ENCODE measurements at regions not wholly inside any gene's neighbourhood (a gene's known extent, or its start where the extent isn't known, plus 50 kb on each side); places are given as distances from the start of the nearest gene placed in this dataset.

DNA sequence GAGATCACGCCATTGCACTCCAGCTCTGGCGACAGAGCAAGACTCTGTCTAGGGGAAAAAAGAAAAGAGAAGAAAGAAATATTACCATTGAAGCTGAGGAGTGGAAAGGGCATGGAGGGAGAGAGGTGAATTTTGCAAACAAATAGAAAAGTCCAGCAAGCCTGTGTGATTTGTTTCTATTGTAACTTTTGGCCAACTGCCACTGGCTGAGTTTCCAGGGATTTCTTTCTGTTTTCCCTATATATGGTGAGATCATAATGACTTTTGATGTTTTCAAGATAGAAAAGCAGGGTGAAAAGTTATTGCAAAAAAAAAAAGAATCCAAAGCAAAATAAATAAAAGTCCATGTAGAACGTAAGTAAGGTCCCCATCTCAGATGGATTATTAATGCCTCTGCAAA, 184.2 kb upstream of the RALGAPA2 start:
- TF ChIP-seq, protein P1, sequence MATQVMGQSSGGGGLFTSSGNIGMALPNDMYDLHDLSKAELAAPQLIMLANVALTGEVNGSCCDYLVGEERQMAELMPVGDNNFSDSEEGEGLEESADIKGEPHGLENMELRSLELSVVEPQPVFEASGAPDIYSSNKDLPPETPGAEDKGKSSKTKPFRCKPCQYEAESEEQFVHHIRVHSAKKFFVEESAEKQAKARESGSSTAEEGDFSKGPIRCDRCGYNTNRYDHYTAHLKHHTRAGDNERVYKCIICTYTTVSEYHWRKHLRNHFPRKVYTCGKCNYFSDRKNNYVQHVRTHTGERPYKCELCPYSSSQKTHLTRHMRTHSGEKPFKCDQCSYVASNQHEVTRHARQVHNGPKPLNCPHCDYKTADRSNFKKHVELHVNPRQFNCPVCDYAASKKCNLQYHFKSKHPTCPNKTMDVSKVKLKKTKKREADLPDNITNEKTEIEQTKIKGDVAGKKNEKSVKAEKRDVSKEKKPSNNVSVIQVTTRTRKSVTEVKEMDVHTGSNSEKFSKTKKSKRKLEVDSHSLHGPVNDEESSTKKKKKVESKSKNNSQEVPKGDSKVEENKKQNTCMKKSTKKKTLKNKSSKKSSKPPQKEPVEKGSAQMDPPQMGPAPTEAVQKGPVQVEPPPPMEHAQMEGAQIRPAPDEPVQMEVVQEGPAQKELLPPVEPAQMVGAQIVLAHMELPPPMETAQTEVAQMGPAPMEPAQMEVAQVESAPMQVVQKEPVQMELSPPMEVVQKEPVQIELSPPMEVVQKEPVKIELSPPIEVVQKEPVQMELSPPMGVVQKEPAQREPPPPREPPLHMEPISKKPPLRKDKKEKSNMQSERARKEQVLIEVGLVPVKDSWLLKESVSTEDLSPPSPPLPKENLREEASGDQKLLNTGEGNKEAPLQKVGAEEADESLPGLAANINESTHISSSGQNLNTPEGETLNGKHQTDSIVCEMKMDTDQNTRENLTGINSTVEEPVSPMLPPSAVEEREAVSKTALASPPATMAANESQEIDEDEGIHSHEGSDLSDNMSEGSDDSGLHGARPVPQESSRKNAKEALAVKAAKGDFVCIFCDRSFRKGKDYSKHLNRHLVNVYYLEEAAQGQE (IDR thresholded peaks at IDR 0.05; ENCODE audit: insufficient read depth in 1 of 2, low read depth in 2 of 2, low read length in 2 of 2) = no peak
- TF ChIP-seq TAF1 (IDR thresholded peaks at IDR 0.05; ENCODE audit: borderline replicate concordance, insufficient read depth, low read length) = no peak
- no peak for TF ChIP-seq FOXP2 (optimal IDR thresholded peaks at IDR 0.05; ENCODE audit: borderline replicate concordance, extremely low read depth, extremely low read length, insufficient read depth)
- no peak for TF ChIP-seq SIN3A (IDR thresholded peaks at IDR 0.05; ENCODE audit: borderline replicate concordance, insufficient read depth, low read length)
- no peak for TF ChIP-seq POLR2AphosphoS5 (IDR thresholded peaks at IDR 0.05; ENCODE audit: low read depth, low read length)

- TF ChIP-seq SIN3A (IDR thresholded peaks at IDR 0.05; ENCODE audit: borderline replicate concordance, insufficient read depth, low read length) (no peak), TAF1 (IDR thresholded peaks at IDR 0.05; ENCODE audit: borderline replicate concordance, insufficient read depth, low read length) (no peak), FOXP2 (optimal IDR thresholded peaks at IDR 0.05; ENCODE audit: borderline replicate concordance, extremely low read depth, extremely low read length, insufficient read depth) (no peak), POLR2AphosphoS5 (IDR thresholded peaks at IDR 0.05; ENCODE audit: low read depth, low read length) (no peak)
- TF ChIP-seq, protein P1 (IDR thresholded peaks at IDR 0.05; ENCODE audit: insufficient read depth in 1 of 2, low read depth in 2 of 2, low read length in 2 of 2) = no peak
These were observed 183.1 kb upstream of the RALGAPA2 start for GRCh38 chr20:20895537-20895936.

DNA sequence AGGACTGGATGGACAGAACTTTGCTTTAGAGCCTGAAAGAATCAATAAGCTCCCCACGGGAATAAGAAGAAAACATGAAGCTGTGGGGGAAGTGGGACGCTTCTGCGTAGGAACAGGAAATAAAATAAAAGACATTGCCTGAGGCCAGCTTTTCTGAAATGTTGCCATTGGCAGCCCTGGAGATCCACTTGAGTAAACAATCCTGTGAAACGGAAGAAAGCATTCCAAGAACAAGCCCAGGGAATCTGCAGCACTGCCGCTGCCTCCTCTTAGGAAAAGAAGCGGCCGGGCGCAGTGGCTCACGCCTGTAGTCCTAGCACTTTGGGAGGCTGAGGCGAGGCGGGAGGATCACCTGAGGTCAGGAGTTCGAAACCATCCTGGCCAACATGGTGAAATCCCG, 182.3 kb upstream of the RALGAPA2 start:
- TF ChIP-seq SIN3A (IDR thresholded peaks at IDR 0.05; ENCODE audit: borderline replicate concordance, insufficient read depth, low read length) (peak; percentile 45; the same call in 1 of the 2 replicates), FOXP2 (optimal IDR thresholded peaks at IDR 0.05; ENCODE audit: borderline replicate concordance, extremely low read depth, extremely low read length, insufficient read depth) (no peak), POLR2AphosphoS5 (IDR thresholded peaks at IDR 0.05; ENCODE audit: low read depth, low read length) (peak; percentile 22; the same call in 1 of the 2 replicates)
- TF ChIP-seq, protein P1 (IDR thresholded peaks at IDR 0.05; ENCODE audit: insufficient read depth in 1 of 2, low read depth in 2 of 2, low read length in 2 of 2) = peak in 1 of 2 experiments; percentile 54; a peak in 1 of 4 replicates

- TF ChIP-seq SIN3A (IDR thresholded peaks at IDR 0.05; ENCODE audit: borderline replicate concordance, insufficient read depth, low read length) (no peak), FOXP2 (optimal IDR thresholded peaks at IDR 0.05; ENCODE audit: borderline replicate concordance, extremely low read depth, extremely low read length, insufficient read depth) (no peak), POLR2AphosphoS5 (IDR thresholded peaks at IDR 0.05; ENCODE audit: low read depth, low read length) (no peak), TAF1 (IDR thresholded peaks at IDR 0.05; ENCODE audit: borderline replicate concordance, insufficient read depth, low read length) (no peak)
- TF ChIP-seq, protein P1 (IDR thresholded peaks at IDR 0.05; ENCODE audit: insufficient read depth in 1 of 2, low read depth in 2 of 2, low read length in 2 of 2) = no peak
These were observed 181.8 kb upstream of the RALGAPA2 start for GRCh38 chr20:20894280-20894679.

DNA sequence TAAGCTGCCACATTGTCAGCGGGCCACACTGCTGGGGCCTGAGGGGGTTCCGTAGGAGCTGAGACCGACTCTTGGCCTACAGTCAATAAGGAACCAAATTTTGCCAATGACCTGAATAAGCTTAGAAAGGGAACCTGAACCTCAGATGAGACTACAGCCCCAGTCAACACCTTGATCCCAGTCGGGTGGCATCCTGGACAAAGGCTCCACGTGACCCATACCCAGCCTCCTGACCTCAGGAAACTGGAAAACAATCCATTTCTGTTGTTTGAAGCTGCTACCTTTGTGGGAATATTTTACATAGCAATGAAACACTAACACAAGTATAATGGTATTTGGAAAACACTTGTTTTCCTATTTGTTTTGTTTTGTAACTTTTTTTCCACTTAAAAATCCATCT, 179.9 kb upstream of the RALGAPA2 start:
- no peak for TF ChIP-seq FOXP2 (optimal IDR thresholded peaks at IDR 0.05; ENCODE audit: borderline replicate concordance, extremely low read depth, extremely low read length, insufficient read depth)
- TF ChIP-seq POLR2AphosphoS5 (IDR thresholded peaks at IDR 0.05; ENCODE audit: low read depth, low read length) = no peak
- no peak for TF ChIP-seq TAF1 (IDR thresholded peaks at IDR 0.05; ENCODE audit: borderline replicate concordance, insufficient read depth, low read length)
- TF ChIP-seq SIN3A (IDR thresholded peaks at IDR 0.05; ENCODE audit: borderline replicate concordance, insufficient read depth, low read length) = no peak
- TF ChIP-seq, protein P1 (IDR thresholded peaks at IDR 0.05; ENCODE audit: insufficient read depth in 1 of 2, low read depth in 2 of 2, low read length in 2 of 2) = no peak
